ENCODE measurements at regions not wholly inside any gene's neighbourhood (a gene's known extent, or its start where the extent isn't known, plus 50 kb on each side); places are given as distances from the start of the nearest gene placed in this dataset.

GRCh38 chr19:34118879-34119748 lies 53.2 kb upstream of the LSM14A start:
- no peak for DNase-seq (ENCODE audit: low spot score)

- no peak for DNase-seq (ENCODE audit: low spot score)
Observed at GRCh38 chr19:34120141-34120540, 52.2 kb upstream of the LSM14A start.

- DNase-seq (ENCODE audit: low spot score) = peak; percentile 63
Observed at GRCh38 chr19:34120846-34121639, 51.3 kb upstream of the LSM14A start.

Measured in iPS-NIHi11 (cell line).